DMS153 (cell line): ENCODE measurements at regions not wholly inside any gene's neighbourhood (a gene's known extent, or its start where the extent isn't known, plus 50 kb on each side); places are given as distances from the start of the nearest gene placed in this dataset.

Source experiments
- DNase-seq: peaks from one replicate; lab custom pipeline; 2025; lab: John Stamatoyannopoulos, UW

DNA sequence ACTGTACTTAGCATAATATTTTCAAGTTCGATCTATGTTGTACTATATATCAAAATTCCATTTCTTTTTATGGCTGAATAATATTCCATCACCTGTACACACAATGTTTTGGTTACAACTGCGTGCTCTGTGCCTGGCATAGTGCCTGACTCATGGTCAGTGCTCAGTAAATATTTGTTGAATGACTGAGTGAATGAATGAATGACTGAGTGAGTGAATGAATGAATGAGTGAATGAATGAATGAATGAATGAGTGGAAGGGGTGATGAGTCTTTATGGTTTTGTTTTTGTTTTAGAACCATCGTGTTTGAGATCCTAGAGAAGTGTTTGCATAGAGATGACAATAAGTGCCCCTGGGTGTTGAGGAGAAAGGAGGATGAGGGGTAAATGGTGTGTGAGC lies 155.3 kb downstream of the MRM1 start:
- no peak for DNase-seq

DNA sequence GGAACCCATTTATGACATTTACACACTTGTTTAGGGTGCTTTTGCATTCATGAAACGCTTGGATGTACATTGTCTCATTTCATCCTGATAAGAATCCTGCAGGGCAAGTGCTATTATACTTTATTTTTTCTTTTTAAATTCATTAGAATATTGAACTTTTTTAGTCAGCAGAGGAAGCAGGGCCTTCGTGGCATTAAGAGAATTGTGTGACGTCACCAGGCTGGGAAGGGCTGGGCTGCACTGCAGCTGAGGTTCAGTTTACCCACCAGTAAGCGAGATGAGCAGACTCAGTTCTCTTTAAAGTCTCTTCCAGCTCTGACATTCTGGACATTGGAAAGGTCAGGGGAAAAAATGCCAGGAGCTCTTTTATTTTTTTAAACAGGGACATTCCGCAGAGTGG lies 159.0 kb downstream of the MRM1 start:
- no peak for DNase-seq

- DNase-seq = no peak
Measured at GRCh38 chr17:36761203-36761950, 160.0 kb downstream of the MRM1 start.

DNA sequence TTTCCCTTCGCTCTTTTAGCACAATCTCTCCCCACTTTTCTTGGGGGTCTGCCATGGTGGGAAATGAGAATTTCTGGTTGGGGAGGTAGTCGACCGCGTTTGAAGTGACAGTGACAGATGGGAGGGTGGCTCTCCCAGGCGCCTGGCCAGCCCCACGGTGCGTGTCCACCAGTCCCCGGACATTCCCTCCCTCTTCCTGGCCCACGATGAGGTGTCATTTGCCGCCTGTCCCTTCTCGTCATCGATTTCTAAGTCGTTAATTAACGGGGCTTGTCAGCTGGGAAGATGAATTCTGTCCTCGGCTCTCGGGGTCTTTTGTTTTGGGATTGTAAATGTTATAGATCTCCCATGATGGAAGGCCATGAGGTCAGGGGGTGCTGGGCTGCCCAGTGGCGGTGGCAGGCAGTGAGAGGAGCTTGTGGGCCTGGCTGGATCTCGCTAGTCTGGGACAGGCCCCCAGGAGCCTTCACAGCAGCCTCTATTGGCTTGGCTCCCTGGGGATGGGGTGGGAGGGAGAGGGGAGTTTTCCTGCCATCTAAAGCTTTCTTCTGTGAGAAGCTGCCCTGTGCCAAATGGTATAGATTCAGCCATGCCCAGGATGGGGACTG lies 164.2 kb downstream of the MRM1 start:
- no peak for DNase-seq

DNA sequence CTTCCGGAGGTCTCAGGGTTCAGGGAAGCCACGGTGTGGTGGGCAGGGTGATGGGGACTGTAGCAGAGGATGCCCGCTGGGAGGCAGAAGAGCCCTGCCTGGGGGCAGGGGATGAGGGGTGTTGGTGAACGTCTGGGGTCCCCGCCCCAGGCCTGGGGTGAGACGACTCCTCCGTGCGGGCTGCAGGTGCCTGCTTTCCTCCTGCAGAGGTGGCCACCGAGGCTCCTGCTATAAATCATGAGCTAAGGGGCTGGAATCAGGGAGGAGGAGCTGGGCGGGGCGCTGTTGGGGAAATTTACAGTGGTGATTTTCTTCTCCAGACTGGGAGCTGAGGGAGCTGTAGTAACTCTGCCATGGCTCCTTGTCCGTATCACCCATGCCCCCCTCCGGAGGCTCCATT lies 167.0 kb downstream of the MRM1 start:
- no peak for DNase-seq

DNA sequence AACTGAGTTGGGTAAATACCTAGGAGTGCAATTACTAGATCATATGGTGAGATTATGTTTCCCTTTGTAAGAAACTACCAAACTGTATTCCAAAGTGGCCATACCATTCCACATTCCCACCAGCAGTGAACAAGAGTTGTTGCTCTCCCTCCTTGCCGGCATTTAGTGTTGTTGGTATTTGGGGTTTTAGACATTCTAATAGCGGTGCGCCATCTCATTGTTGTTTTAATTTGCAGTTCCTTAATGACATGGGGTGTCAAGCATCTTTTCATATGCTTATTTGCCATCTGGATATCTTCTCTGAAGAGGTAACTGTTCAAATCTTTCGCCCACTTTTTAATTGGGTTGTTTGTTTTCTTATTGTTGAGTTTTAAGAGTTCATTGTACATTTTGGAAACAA lies 164.2 kb upstream of the LHX1 start:
- no peak for DNase-seq

GRCh38 chr17:36777118-36777517 lies 160.2 kb upstream of the LHX1 start:
- DNase-seq = no peak

DNA sequence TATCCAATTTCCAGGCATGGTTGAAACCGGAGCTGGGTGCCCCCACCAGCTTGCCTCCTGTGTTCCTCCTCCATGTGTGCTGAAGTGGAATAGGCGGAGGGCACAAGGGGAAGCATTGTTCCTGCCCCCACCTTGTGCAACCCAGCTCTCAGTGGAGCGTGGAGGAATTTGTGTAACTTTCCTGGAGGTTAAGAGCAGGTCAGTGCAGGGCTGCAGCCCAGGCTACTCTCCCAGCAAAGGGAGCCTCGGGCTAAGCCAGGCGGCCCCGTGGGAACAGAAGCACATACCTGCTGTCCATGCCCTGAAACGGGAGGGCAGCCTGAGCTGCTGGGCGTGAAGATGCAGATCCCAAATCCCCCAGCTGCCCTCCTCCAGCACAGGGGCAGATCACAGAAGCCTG lies 158.8 kb upstream of the LHX1 start:
- DNase-seq = no peak

DNA sequence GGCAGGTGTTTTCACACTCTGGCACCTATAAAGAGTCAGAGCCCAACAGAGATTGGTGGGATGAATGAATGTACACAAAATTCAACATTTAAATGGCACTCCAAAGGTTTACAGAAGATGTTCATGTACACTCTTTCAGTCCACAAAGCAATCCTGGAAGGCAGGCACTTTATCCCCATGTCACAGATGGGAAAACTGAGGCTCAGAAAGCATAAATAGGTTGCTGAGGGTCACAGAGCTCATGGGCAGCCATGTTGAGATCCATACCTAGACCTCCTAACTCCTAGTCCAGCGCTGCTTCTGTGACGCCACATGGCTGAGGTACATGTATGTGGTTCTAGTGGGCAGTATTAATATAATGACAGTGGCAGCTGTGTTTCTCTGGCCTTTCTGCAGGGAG lies 157.7 kb upstream of the LHX1 start:
- DNase-seq = no peak

GRCh38 chr17:36784633-36785032 lies 152.6 kb upstream of the LHX1 start:
- DNase-seq = no peak

DNA sequence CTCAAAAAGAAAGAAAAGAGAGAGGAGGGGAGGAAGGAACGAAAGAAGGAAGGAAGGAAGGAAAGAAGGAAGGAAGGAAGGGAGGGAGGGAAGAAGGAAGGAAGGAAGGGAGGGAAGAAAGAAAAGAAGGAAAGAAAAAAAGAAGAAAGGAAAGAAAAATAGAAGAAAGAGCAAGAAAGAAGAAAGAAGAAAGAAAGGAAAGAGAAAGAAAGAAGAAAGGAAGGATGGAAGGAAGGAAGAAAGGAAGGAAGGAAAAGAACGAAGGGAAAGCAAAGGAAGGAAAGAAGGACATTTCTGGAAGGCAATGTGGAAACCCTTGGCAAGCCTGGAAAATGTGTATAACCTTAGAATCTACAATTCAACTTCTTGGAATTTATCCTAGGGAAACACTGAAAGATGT lies 150.4 kb upstream of the LHX1 start:
- no peak for DNase-seq

- no peak for DNase-seq
Measured at GRCh38 chr17:36791150-36791941, 145.9 kb upstream of the LHX1 start.

- no peak for DNase-seq
Measured at GRCh38 chr17:36791942-36792475, 145.3 kb upstream of the LHX1 start.

GRCh38 chr17:36792849-36793248 lies 144.4 kb upstream of the LHX1 start:
- no peak for DNase-seq

- no peak for DNase-seq
Measured at GRCh38 chr17:36793976-36794375, 143.3 kb upstream of the LHX1 start.

- no peak for DNase-seq
Measured at GRCh38 chr17:36807496-36808179, 129.6 kb upstream of the LHX1 start.

DNA sequence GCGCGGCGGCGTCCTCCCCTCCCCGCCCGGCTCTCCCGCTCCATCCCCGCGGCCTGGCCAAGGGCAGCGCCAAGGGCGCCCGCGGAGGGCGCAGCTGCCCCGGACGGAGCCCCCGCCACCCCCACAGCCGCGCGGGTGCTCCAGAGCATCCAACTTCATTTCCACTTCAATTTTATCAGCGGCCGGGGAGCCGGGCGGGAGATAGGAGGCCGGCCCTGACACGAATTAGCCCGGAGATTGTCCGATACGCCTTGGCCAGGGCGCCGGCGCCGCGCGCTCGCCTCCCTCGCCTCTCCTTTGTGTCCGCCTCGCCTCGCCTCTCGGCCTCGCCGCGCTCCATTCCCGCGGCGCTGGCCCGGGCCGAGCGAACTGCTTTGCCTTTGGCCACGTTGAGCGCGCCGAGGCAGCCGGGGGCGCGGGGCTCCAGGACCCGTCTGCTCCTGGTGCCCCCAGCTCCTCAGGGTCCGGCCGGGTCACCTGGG lies 129.1 kb upstream of the LHX1 start:
- DNase-seq = no peak

DNA sequence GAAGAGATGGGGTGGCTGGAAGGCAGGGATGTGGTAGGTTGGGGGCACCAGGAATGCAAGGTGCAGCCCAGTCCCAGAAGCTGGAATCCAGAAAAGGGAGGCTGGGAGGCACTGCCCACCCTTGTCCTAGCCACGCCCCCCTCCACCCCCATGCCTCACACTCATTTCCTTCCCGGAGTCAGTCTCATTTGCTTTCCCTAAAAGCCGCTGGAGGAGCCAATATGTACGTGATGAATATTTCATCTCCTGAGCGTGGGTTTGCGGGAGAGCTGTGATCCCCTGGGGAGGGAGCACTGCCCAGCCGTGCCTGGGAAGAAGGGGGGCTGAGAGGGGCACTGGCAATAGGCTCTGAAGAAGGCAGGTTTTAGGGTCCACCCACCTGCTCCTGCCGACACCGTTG lies 124.5 kb upstream of the LHX1 start:
- no peak for DNase-seq

DNA sequence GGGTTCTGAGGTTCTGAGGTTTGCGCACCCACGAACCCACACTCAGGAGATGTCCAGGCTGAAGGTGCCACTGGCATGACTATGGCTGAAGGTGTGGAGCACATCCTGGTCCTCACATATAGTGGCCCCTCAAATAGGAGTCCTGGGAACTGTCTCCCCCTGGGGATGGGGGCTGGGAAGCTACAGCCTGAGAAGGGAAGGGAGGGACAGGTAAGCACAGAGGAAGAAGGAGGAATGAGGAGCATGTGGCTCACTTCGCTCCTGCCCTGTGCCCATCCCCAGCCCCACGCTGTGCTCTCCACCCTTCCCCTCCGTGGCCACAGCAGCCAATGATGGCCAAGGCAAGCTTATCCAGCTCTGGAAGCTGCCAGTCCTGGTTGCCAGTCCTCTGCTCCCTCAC lies 123.9 kb upstream of the LHX1 start:
- DNase-seq = no peak

DNA sequence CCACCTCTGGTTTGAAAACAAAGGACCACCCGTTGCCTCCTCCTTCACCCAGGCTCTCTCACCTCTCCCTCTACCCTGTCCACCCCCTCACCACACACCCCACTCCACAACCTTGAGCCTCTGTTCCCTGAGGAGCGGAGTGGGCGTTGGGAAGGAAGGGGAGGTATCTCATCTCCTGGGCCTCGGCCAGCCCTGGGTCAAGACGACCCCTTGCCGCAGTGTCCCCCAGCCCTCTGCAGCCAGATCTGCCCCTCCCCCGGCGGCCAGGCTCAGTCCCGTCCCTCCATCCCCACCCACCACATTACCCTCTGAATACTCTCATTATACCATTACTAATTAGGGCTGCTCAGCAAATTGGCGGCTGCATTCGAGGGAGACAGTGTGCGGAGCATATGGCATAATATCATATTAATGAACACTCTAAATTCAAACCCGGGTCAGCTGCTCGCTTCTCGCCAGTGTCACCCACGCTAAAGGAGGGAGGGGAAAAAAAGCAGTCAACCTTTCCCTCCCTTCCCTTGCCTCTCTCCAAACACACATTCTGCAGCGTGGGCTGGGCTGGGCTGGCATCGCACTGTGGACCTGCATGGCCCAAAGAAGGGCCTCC lies 123.2 kb upstream of the LHX1 start:
- no peak for DNase-seq

GRCh38 chr17:36814958-36815357 lies 122.3 kb upstream of the LHX1 start:
- no peak for DNase-seq
